GM19238 (cell line): ENCODE measurements at regions not wholly inside any gene's neighbourhood (a gene's known extent, or its start where the extent isn't known, plus 50 kb on each side); places are given as distances from the start of the nearest gene placed in this dataset.
A peak's percentile ranks its signal among the peaks of the same experiment; 100 is the strongest.
"Not testable (repeated sequence)": the region's sequence is repeated elsewhere in the genome, so short reads cannot be mapped to it uniquely, and the experiment has no call there.

Source experiments
- DNase-seq: peaks from one replicate; pipeline ENCODE4 v3.0.0; 2011; ENCODE audit warnings: low spot score; ENCODE audit not compliant: insufficient read length

DNA sequence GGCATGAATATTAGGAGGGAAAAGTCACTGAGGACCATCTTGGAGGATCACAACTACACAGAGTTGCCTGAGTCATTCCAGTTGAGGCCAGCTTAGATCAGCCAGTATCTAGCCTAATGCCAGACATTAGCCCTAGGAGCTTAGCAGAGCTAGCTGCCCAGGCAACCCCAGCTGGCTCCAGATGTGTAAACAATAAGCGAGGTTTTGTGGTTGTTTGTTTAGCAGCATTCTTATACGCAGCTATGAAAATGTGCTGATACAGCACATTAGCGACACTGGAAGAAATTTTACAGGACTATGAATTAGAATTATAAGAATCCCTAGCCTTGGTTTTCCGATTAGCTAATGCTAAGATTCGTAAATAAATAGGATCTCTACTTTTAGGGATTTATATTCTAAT, 59.3 kb downstream of the BTBD3 start:
- no peak for DNase-seq

DNA sequence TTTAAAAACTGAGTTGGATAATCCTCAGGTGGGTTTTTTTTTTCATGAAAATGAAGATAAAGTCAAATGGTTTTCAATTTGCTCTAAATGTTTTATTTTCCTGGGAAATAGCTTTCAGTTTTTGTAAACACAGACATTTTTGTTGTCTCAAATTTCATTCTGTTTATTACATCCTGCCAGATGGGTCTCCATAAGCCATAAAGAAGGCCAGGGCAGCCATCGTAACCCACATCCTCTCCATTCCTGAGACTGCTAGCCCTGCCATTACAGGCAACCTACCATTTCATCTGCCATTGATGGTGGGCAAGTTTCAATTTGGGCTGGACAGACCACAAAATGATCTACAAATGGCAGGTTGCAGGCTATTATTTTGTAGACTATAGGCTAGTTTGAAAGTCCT, 60.8 kb downstream of the BTBD3 start:
- DNase-seq, result no peak

DNA sequence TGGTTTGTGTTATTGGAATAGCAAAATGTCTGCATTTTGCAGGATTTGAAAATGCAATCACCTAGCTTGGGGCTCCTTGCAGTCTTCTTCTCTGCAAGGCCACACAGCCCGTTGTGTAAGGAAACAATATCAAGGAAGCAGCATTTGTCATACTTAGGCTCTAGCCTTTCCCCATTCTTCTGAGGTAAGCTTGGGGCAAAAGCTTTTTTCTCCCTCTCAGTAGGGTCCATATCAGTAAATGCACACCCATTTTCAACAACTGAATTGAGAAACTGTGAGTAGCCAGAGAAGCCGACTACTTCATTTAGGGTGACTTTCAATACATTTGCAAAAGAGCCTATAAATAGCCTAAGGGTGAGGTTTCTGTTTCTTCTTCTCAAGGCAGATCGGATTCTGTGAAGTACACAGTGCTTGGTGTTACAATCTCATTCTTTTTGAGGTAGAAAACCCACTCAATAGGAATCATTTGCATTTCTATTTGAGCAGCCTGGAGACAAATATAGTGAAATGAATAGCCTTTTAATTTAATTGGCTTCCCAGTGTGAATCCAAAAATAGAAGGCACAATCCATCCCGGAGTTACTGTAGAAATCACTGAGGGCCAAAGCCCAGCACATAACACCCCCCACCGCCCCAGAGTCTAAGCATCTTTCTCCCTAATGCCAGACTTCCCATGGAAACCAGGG, 61.8 kb downstream of the BTBD3 start:
- no peak for DNase-seq

DNA sequence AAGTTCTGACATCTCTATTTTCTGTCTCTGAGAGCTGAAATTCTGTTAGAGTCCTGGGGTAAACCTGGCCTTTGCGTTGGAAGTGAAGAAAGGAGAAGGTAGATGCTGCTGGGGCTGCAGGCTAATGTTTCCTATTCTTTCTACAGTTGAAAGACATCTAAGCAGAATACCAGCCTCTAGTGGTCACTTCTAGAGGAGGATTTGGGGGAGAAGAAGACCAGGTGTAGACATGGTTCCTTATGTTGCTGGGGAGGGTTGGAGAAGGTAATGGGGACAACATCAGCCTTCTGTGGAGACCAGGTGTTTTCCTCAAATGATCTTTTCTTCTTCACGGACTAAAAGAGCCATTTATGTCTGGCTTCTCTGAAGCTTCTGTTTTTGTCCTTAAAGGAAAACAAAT, 62.6 kb downstream of the BTBD3 start:
- DNase-seq, result no peak

DNA sequence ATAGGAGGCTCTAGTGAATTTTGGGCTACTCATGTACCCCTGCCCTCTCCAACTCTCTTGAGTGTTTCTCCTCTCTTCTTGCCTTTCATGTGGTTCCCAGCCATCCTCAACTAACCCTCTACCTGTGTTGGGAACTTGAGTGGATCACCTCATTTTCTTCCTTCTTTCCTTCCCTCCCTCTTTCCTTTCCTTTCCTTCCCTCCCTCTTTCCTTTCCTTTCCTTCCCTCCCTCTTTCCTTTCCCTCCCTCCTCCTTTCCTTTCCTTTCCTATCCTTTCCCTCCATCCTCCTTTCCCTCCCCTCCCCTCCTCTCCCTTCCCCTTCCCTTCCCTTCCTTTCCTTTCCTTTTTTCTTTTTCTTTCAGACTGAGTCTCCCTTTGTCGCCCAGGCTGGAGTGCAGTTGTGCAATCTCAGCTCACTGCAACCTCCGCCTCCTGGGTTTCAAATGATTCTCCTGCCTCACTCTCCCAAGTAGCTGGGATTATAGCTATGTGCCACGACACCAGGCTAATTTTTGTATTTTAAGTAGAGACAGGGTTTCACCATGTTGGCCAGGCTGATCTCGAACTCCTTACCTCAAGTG, 63.8 kb downstream of the BTBD3 start:
- no peak for DNase-seq

DNA sequence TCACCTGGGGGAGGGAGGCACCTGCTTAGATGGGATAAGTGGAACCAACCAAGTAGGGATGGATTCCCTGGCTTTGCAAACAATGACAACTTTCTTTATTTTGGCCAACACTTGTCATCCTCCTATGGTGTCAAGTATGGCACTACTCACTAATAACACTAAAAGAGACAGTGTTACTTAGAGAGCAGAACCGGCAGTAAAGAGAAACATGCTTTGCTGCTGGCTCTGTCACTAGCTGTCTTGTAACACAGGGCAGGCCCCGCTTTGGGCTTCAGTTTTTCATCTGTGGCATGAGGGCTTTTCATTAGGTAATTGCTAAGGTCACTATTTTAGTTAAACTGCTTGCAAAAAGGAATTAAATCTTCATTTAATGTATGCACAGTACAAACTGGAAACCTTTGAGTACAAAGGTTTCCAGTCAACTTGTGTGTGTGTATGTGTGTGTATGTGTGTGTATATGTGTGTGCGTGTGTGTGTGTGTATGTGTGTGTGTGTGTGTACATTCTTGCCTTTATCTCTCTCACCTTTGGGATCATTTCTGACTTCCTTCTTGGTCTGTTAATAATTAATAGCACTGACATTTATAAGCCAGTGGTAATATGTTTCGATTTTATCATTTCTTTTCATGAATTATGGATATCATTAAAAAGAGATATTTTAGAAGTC, 64.7 kb downstream of the BTBD3 start:
- DNase-seq, result no peak

DNA sequence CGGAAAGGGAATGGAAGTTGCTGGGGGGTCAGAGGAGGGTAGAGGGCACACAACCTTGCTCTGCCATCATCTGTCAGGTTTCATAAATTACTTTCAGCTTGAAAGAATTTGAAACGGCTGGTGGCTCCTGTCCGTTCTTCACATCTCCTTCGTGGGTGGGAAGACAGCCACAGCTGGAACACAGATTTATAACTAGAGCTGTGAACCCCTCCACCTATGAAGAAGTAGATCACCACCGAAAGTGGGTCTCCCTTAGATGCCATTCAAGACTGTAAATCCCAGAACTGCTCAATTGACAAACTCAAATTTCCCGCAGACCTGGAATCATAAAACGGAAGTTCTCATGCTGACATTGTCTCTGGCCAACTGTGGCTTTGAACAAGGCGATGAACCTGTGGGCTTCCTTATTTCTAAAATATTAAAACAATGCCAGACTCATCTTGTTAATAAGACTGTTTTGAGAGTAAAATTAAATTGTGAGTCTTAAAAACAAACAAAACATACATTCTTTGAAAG, 65.3 kb downstream of the BTBD3 start:
- DNase-seq, result no peak

DNA sequence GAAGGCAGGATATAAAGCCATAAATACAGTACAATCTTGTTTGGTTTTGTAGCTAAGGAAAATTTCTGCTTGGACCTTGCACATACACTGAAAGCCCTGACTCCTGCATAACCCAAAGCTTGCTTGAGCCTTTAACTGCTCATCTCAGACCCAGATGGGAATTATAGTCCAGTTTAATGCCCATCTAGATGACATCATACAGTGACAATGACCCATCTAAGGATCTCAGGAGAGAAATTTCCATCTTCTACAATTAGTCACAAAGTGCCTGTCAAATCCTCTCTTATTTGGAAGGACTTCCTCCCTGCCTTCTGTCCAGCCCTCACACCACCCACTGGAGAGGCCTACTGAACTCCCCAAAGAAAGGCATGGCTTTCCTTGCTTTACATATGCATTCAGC, 69.3 kb downstream of the BTBD3 start:
- no peak for DNase-seq

DNA sequence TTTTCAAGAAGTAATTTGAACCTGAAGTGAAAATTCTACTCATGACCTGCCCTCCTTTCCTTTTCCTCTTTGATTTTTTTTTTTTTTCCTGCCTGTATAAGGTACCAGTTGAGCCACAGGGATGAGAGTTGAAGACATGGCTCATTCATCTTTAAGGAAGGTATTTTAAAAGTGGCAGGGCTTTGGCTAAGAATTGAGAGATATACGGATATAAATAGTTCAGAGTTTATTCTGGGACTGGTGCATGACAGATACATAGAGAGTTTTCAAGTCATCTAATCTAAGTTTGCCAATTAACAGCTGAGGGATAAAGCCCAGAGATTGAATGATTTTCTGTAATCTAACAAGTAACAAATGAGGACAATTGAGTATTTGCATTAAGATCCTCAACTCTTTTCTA, 69.8 kb downstream of the BTBD3 start:
- DNase-seq, result no peak

DNA sequence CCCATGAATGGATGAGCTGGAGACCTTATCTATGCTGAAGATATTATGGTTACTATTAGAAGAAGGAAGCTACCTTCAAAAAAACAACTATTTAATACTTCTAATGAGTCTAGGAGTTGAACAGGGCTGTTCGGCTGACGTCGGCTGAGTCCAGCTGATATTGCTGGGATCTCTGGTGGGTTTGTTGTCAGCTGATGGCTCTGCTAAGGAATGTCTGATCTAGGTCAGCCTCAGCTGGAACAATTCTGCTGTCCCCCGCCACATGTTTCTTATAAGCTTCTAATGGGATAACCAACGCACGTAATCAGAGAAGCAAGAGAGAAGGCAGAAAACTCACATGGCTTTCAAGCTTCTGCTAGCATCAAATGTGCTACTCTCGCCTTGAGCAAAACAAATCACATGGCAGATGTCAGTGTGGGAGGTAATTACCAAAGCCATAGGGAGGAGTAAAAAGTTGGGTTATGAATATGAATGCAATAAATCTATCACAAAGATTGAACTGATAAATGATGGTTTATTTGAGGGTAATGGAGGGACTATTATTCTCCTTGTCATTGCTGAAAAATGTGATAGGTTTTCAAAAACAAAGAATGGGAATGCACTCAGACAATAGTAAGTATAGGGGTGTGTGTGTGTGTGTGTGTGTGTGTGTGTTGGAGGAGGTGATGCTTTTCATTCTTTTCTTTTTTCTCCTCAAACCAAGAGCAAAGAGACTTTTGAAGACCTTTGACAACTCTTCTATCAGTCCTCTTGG, 71.5 kb downstream of the BTBD3 start:
- DNase-seq, result no peak

DNA sequence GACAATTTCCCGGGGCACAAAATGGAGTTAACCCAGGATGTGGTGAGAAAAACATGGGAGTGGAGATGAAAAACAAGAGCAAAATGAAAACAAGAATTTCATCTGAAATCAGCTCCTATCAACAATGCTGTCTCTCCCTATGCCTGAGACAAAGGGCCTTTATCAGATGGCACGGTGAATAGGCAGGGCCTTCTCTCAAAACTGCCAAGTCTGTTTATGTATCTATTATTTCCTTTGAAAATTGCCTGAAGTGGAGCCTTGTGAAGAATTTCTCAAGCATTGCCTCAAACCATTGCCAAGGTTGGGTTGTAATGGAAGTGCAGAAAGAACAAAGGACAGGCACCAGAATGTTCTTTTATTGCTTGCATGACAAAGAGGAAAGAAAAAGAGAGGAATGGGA, 74.7 kb downstream of the BTBD3 start:
- no peak for DNase-seq

DNA sequence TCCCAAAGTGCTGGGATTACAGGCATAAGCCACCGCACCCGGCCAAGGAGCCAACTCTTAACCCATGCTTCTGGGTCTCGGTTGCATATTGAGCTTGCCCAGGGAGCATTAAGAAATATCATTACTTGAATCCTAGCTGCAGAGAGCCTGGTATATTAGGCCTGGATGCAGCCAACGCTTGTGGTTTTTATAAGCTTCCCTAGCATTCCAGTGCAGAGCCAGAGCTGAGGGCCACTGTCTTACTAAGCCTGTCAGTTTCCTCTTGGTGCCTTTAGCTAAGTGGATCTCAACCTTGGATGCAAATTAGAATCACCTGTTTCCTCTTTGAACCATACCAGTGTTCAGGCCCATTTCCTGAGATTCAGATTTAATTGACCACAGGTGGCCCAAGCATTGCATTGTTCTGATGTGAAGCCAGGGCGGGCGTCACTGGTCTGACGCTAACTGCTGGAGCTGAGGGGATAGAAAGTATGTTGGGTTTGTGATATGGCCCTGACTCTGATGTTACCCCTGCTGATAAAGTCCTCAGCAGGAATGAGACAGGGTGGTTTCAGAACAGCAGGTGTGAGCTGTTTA, 76.3 kb downstream of the BTBD3 start:
- DNase-seq, result no peak

DNA sequence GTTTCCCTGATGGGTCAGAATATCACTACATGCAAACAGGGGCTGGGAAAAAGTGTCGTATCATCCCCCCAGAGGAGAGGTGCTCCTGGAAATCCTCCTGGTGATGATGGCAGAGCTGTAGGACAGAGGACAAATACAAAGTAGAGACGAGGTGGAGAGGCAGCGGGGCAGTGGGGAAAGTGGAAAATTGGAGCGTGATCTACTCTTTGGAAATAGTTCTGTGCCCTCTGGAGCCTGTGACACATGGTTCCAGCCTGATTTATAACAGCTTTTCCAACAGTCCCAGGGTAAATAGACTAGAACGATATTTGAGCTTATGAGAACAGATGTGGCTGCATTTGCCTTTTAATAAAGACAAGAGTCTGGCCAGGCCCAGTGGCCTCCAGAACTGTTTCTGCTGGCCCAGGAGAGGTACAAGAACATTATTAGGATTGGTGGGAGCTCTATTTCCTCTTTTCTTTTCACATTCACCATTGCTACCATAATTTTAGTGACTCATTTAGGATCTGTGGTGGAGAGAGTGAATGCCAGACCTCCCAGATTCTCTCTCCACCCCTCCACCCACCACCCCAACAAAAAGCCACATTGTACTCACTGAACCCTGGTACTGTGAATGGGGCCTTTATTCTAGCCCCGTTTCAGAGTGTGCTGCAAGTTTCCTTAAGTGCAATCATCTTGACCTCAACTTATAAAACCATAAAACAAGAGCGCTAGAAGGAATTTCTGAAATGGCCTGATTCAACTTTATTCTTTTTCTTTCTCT, 78.3 kb downstream of the BTBD3 start:
- DNase-seq, result no peak

DNA sequence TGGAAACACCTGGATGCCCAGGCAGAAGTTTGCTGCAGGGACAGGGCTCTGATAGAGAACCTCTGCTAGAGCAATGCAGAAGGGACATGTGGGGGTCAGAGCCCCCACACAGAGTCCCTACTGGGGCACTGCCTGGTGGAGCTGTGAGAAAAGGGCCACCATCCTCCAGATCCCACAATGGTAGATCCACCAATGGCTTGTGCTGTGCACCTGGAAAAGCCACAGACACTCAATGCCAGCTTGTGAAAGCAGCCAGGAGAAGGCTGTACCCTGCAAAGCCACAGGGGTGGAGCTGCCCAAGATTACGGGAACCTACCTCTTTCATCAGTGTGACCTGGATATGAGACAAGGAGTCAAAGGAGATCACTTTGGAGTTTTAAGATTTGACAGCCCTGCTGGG, 87.1 kb downstream of the BTBD3 start:
- DNase-seq, result not testable (repeated sequence)

DNA sequence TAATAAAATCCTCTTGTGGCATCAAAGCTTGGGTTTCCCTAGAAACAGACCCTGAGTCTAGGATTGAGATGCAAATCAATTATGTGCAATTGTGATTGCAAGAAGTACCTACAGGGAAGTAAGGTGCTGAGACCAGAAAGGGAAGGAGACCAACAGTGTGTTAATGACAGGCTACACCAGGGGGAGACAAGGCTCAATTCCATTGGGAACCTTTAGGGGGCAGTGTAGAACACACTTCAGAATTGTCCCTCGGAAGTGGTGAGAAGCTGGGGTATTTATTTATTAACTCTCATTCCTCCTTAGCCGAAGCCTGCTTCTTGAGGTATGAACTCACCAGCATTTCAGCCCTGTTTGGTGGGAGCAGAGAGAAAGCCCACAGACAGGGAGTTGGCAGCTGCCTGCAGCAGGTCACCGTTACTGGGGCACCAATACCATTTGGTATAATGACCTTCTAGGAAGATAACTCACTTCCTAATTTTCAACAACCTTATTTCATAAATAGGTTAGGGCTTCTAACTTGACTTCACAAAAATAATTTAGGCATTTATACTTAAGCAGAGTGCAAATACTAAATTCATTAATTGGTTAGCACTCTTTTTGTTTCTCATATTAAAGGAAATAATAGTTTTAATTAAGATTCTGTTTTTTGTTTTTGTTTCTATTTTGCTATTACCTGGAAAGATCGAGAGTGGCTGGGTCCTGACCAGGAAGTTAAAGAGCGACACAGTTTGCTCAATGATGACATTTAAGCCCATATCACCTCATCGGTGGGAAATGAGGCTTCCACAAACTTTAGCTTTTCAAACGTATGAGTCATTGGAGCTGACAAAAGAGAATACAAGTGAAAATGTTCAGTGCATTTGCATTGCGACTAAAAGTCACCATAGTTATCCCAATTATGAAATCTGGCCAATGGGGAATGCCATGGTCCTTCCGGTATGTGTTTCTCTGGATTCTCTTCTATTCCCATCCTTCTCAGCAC, 94.8 kb downstream of the BTBD3 start:
- DNase-seq, result peak; percentile 27

DNA sequence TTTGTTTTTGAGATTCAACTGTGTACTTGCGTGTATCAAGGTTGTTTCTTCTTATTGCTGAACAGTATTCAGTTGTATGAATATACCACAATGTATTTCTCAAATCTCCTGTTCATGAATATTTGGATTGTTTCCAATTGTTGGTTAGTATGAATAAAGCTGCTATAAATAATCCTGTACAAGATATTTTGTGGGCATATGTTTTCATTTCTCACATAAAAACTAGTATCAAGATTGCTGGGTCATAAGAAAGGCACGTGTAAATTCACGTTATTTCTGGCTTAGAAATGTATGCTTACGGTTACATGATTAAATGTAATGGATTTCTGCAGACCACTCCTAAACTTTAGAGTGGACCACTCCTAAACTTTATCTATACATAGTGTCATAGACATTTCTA, 96.6 kb downstream of the BTBD3 start:
- DNase-seq, result no peak

DNA sequence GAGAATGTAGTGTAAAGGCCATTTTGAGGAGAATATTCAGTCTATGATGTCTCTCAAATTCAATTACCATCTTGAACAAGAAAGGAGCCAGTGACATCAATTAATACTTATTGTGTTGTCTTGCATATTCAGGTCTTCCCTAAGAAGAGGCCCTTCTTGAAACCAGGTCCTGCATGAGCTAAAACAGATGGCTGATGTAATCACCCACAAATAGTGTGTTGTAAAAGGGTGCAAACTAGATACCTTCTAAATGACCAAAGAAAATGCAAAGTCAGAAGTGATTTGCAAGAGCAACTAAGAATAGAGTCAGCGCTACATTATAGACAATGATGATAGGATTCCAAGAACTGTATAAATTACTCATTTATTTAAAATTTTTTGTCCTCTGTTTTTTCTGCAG, 97.0 kb downstream of the BTBD3 start:
- DNase-seq, result no peak

DNA sequence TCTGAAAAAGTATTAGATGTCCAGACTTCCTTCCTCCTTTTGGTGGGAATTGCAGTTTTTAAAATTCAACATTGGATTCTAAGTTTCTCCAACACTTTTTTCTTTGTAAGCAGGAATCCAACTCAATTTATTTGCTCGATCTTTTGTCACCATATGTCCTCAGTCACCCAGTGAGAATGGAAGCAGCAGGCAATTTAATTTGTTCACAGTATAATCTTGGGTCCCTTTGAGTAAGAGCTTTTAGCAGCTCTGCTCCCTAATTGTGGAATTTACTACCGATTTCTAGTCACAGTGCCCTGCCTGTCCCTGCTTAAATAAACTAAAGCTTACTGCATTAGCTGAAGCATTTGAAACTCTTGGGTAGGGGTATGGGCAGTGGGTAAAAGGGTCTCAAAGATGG, 98.6 kb downstream of the BTBD3 start:
- DNase-seq, result no peak

DNA sequence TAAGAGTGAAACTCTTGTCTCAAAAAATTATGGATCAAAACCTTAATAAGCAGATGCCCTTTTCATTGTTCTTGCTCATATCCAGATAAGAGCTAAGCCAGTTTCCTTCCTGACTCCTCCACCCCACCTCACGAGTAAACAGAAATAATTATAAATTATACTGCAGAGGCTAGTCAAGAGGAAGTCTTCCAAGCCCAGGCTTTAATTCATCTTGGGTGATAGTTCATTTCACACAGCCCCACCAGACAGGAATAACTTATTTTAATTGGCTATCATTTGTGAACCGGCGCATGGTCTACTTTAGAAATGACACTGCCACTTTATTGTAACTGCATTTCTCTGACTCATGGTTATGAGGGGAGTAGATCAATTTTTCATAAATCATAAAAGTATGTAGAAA, 102.0 kb downstream of the BTBD3 start:
- DNase-seq, result no peak

DNA sequence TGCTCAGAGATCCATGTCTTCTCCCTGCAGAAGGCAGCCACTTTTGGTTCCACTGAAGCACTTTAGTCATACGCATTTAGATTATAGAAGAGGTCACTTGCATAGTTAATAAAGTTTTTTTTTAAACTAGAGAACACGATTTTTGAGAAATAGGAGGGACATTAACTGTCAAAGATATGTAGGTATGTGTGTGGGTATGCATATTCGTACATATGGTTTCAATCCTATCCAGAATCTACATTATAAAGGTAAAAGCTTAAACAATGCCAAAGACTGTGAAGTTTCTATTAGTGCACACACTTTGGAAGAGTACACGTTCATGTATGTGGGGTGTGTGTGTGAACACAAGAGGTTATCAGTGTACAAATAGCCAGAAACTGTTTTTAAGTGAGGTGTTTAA, 103.2 kb downstream of the BTBD3 start:
- DNase-seq, result no peak
